Neural cell (in vitro differentiated cells): ENCODE measurements at regions not wholly inside any gene's neighbourhood (a gene's known extent, or its start where the extent isn't known, plus 50 kb on each side); places are given as distances from the start of the nearest gene placed in this dataset.

Source experiments
- H2AFZ ChIP-seq: fragments of 200-600, 300-800 bp; sonication (generic), shearing (Covaris generic); 2 replicates; pipeline ENCODE4 v1.6.0; 2014; ENCODE audit warnings: low read depth, mild to moderate bottlenecking, antibody characterized with exemption, low read length, moderate library complexity
- H3F3A ChIP-seq: fragments of 200-600 bp; shearing (Covaris generic); 2 replicates; pipeline ENCODE4 v1.6.1; 2016; ENCODE audit warnings: mild to moderate bottlenecking, moderate library complexity, mixed read lengths, antibody characterized with exemption, low read length; ENCODE audit not compliant: insufficient read depth, poor library complexity, severe bottlenecking
- H3K27ac ChIP-seq: fragments of 200-600, 300-800 bp; sonication (generic), shearing (Covaris generic); 2 replicates; pipeline ENCODE4 v1.5.1; 2014; ENCODE audit warnings: mild to moderate bottlenecking, low read length, moderate library complexity
- H3K27me3 ChIP-seq: fragments of 300-800, 200-600 bp; sonication (generic), shearing (Covaris generic); 2 replicates; pipeline ENCODE4 v1.6.0; 2014; ENCODE audit warnings: mild to moderate bottlenecking, low read depth, low read length, moderate library complexity; ENCODE audit not compliant: insufficient read depth
- H3K36me3 ChIP-seq: fragments of 300-800, 200-600 bp; sonication (generic), shearing (Covaris generic); 2 replicates; pipeline ENCODE4 v1.5.1; 2014; ENCODE audit warnings: mild to moderate bottlenecking, antibody characterized with exemption, low read length, moderate library complexity; ENCODE audit not compliant: insufficient read depth
- H3K4me2 ChIP-seq: fragments of 300-800, 200-600 bp; sonication (generic), shearing (Covaris generic); 2 replicates; pipeline ENCODE4 v1.6.0; 2014; ENCODE audit warnings: mild to moderate bottlenecking, low read length
- H3K4me3 ChIP-seq: fragments of 300-800, 200-600 bp; sonication (generic), shearing (Covaris generic); 2 replicates; pipeline ENCODE4 v1.5.1; 2014; ENCODE audit warnings: mild to moderate bottlenecking, low read length, moderate library complexity
- H3K79me2 ChIP-seq: fragments of 200-600 bp; shearing (Covaris generic); replicated peaks from 2 replicates; pipeline ENCODE4 v1.6.0; 2014; ENCODE audit warnings: mild to moderate bottlenecking, low read length, moderate library complexity; ENCODE audit not compliant: insufficient read depth
- H3K9ac ChIP-seq: fragments of 300-800, 200-600 bp; sonication (generic), shearing (Covaris generic); 2 replicates; pipeline ENCODE4 v1.6.1; 2016; ENCODE audit warnings: mild to moderate bottlenecking, low read length, mixed read lengths
- H3K9me2 ChIP-seq: fragments of 200-600 bp; shearing (Covaris generic); 2 replicates; pipeline ENCODE4 v1.6.1; 2016; ENCODE audit warnings: mild to moderate bottlenecking, low read length, mixed read lengths; ENCODE audit not compliant: insufficient read depth
- H3K9me3 ChIP-seq: fragments of 200-600, 300-800 bp; sonication (generic), shearing (Covaris generic); 2 replicates; pipeline ENCODE4 v1.6.1; 2016; ENCODE audit warnings: mild to moderate bottlenecking, mixed run types, low read length, moderate library complexity, mixed read lengths
- H4K20me1 ChIP-seq: fragments of 200-600 bp; shearing (Covaris generic); 2 replicates; pipeline ENCODE4 v1.6.1; 2016; ENCODE audit warnings: mild to moderate bottlenecking, mixed run types; ENCODE audit not compliant: insufficient read depth
- CTCF ChIP-seq: fragments of 450-650 bp; IDR thresholded peaks from 2 replicates; pipeline ENCODE4 v1.5.1; 2014; ENCODE audit warnings: antibody characterized with exemption, mild to moderate bottlenecking, moderate library complexity; ENCODE audit not compliant: poor library complexity, severe bottlenecking
- EP300 ChIP-seq: fragments of 450-650 bp; conservative IDR thresholded peaks from 2 replicates; pipeline ENCODE4 v1.6.1; 2014; ENCODE audit warnings: antibody characterized with exemption, mild to moderate bottlenecking, moderate library complexity; ENCODE audit not compliant: poor library complexity, severe bottlenecking
- EZH2 ChIP-seq: fragments of 200-600, 300-800 bp; shearing (Covaris generic), sonication (generic); IDR thresholded peaks from 2 replicates; pipeline ENCODE4 v1.6.1; 2014; ENCODE audit warnings: antibody characterized with exemption, low read length, borderline replicate concordance, mild to moderate bottlenecking; ENCODE audit not compliant: insufficient read depth, poor library complexity, severe bottlenecking
- MXI1 ChIP-seq: fragments of 450-650 bp; conservative IDR thresholded peaks from 2 replicates; pipeline ENCODE4 v1.6.1; 2014; ENCODE audit warnings: antibody characterized with exemption, mild to moderate bottlenecking; ENCODE audit not compliant: poor library complexity, severe bottlenecking
- POLR2AphosphoS5 ChIP-seq: IDR thresholded peaks from 2 replicates; pipeline ENCODE4 v1.6.1; 2012
- RAD21 ChIP-seq: fragments of 450-650 bp; conservative IDR thresholded peaks from 2 replicates; pipeline ENCODE4 v1.6.1; 2014; ENCODE audit warnings: antibody characterized with exemption, mild to moderate bottlenecking, moderate library complexity
- REST ChIP-seq: IDR thresholded peaks from 2 replicates; pipeline ENCODE4 v1.6.1; 2012; ENCODE audit warnings: borderline replicate concordance
- SMC3 ChIP-seq: fragments of 450-650 bp; conservative IDR thresholded peaks from 2 replicates; pipeline ENCODE4 v1.6.1; 2014; ENCODE audit warnings: antibody characterized with exemption, mild to moderate bottlenecking, moderate library complexity; ENCODE audit not compliant: poor library complexity
- TAF1 ChIP-seq: IDR thresholded peaks from 2 replicates; pipeline ENCODE4 v1.6.1; 2012; ENCODE audit warnings: low read depth

GRCh38 chr11:109978895-109979294, 114.3 kb upstream of the ZC3H12C start:
- no peaks in the 10 kb centered on the region for H3K27me3 ChIP-seq
- H3K79me2 ChIP-seq: no peaks in the 10 kb centered on the region
- no peaks in the 10 kb centered on the region for H4K20me1 ChIP-seq
- H3K9me3 ChIP-seq: no peaks in the 10 kb centered on the region
- no peak overlapping the region for H3K9ac ChIP-seq
- no peak overlapping the region for H3K4me3 ChIP-seq
- H3K36me3 ChIP-seq: no peaks in the 10 kb centered on the region
- H3K9me2 ChIP-seq: no peaks in the 10 kb centered on the region
- no peak overlapping the region for H3K4me2 ChIP-seq
- H2AFZ ChIP-seq: no peak overlapping the region
- H3F3A ChIP-seq: no peaks in the 10 kb centered on the region
- TF ChIP-seq POLR2AphosphoS5: no peak
- no peak for TF ChIP-seq CTCF
- TF ChIP-seq REST: no peak
- TF ChIP-seq EP300: no peak
- no peak for TF ChIP-seq SMC3
- no peak for TF ChIP-seq TAF1
- no peak for TF ChIP-seq MXI1
- TF ChIP-seq RAD21: no peak
- TF ChIP-seq EZH2: no peak
- H3K27ac ChIP-seq: no peak overlapping the region

- no peak overlapping the region for H3K4me2 ChIP-seq
- no peaks in the 10 kb centered on the region for H4K20me1 ChIP-seq
- no peak overlapping the region for H3K9ac ChIP-seq
- H2AFZ ChIP-seq: no peak overlapping the region
- H3F3A ChIP-seq: no peaks in the 10 kb centered on the region
- no peaks in the 10 kb centered on the region for H3K9me3 ChIP-seq
- no peaks in the 10 kb centered on the region for H3K27me3 ChIP-seq
- no peaks in the 10 kb centered on the region for H3K36me3 ChIP-seq
- no peaks in the 10 kb centered on the region for H3K9me2 ChIP-seq
- no peak overlapping the region for H3K27ac ChIP-seq
- TF ChIP-seq SMC3 (no peak), EZH2 (no peak), POLR2AphosphoS5 (no peak), EP300 (no peak), CTCF (no peak), RAD21 (no peak), MXI1 (no peak), TAF1 (no peak), REST (no peak)
- no peaks in the 10 kb centered on the region for H3K79me2 ChIP-seq
- H3K4me3 ChIP-seq: no peak overlapping the region
Observed at GRCh38 chr11:109981031-109981636, 112.1 kb upstream of the ZC3H12C start.
